H1 (cell line): ENCODE measurements at regions not wholly inside any gene's neighbourhood (a gene's known extent, or its start where the extent isn't known, plus 50 kb on each side); places are given as distances from the start of the nearest gene placed in this dataset.

ENCODE experiments used
- CHD7 ChIP-seq: fragments of 300-600 bp; sonication (generic); IDR thresholded peaks from 2 replicates; pipeline ENCODE4 v1.7.1; 2012; ENCODE audit warnings: low read length, moderate library complexity, mild to moderate bottlenecking, inconsistent platforms; ENCODE audit not compliant: insufficient replicate concordance
- SIN3A ChIP-seq, 2 experiments: IDR thresholded peaks in 1 of 2; conservative IDR thresholded peaks in 1 of 2; 2 replicates each; pipeline ENCODE4 v1.6.1; 2011 to 2012; ENCODE audit warnings: low read length in 2 of 2, improper control_type of control experiment in 1 of 2, low read depth in 1 of 2, mild to moderate bottlenecking in 1 of 2

- TF ChIP-seq CHD7, result no peak
- no peak for TF ChIP-seq SIN3A (conservative IDR thresholded peaks at IDR 0.05 in 1 of 2, IDR thresholded peaks at IDR 0.05 in 1 of 2; ENCODE audit: low read depth in 1 of 2, low read length in 2 of 2)
Measured at GRCh38 chr10:132477066-132477397, 60.6 kb upstream of the INPP5A start (continued).
